DMS153 treated with DMSO at 0.1 percent for 48 hours (cell line): ENCODE measurements at regions not wholly inside any gene's neighbourhood (a gene's known extent, or its start where the extent isn't known, plus 50 kb on each side); places are given as distances from the start of the nearest gene placed in this dataset.

ENCODE experiments used
- DNase-seq: peaks from one replicate; lab custom pipeline; 2025; ENCODE audit not compliant: unreplicated experiment; lab: John Stamatoyannopoulos, UW

DNA sequence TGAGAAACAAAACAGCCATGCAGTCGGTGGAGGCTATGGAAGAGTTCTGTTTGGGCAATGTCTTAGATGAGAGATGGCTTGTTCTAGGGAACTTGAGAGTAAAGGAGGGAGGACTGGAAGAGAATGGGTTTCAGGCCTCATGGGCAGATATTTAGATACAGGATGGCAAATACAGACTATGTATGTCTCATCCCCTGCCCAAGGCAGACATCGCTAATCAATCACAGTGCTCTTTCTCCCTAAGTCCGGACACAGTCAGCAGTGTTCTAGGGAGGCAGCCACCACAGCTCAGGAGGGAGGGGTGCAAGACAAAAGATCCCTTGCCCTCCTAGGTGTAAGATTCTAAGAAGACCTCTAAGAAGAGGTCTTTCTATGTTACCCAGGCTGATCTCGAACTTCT lies 159.3 kb upstream of the TLE3 start:
- no peak for DNase-seq

GRCh38 chr15:70254311-70254869 lies 156.7 kb upstream of the TLE3 start:
- DNase-seq = no peak

DNA sequence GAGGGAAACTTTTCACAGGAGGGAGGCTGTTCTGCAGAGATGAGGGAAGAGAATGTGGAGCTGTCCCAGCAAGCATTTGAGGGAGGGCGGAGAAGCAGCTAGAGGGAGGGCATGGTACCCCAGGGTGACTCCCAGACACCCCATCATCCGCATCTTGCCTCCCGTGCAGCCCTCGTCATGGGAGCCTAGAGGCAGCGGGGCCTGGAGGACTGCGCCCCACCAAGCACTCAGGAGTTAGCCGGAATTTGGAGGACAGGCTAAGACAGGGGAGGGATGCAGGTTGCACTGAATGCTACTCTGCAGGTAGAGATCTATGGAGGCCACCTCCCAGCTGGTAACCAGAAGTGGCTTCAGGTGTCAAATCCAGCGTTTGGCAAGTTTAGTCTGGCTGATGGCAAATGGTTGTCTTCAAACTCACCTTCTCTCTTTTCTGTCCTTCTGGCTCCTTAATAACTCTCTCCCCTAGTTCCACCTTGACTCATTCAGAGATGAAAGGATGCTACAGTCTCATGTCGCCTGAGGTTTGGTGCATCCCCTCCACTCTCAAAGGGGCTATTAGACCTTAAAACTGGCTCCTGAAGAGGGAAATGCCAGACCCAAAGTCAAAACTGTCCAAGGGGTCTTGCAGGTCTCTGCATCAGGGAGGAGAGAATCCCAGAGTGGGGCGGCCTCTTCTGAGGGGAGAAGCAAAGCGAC lies 155.9 kb upstream of the TLE3 start:
- no peak for DNase-seq

DNA sequence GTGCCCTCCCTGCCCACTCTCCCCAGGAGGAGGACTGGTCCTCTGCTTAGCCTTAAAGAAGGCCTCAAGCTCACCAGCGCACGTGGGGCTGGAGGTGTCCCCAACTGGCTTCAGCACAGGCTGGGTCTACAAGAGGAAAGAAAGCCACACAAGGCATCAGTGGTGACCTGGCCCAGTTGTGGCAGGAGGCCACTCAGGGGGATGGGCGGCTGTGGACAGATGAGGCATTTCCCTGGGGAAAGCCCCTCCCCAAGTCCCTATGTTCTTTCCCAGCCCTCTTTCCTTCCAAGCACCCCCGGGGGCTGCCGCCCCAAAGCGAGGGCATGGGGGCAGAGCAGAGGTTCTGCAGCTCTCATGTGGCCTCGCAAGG lies 155.2 kb upstream of the TLE3 start:
- DNase-seq = no peak

DNA sequence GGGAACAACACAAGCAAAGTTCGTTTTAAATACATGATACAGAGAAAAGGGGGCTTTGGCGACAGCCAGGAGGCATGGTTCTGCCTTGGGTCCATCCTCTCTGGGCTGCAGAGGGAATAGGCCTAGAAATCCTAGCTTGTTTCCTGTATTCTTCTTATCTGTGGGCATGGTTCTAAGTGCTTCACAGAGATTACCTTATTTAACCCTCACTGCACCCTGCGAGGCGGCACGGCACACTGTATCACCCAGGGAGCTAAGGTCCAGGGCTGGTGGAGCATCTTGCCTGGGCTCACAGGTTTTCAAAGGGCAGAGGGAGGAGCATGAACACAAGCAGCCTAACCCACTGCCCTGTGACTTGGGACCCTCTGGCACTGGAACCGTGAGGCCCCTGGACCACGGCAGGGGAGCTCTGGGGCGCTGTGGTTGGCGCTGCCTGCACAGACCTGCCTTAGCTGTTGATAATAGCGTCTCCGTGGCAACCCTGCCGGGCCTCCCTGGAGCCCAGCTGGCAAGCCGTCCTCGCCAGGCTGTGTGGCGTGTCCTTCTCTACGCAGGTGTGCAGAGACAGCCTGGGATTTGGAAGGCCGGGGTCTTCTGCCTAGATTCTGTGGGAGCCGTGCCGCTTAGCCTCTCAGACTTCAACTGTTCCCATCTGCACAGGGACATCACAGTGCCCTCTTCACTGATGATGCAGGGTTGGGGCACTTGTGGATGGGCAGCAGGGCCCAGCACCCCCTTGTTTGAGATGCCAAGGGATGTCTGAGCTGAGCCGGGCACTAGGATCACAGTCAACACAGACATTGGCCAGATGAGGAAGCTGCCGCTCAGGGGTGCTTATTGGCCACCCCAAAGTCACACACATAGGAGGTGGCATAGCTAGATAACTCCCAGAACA lies 154.6 kb upstream of the TLE3 start:
- DNase-seq = peak; percentile 63

DNA sequence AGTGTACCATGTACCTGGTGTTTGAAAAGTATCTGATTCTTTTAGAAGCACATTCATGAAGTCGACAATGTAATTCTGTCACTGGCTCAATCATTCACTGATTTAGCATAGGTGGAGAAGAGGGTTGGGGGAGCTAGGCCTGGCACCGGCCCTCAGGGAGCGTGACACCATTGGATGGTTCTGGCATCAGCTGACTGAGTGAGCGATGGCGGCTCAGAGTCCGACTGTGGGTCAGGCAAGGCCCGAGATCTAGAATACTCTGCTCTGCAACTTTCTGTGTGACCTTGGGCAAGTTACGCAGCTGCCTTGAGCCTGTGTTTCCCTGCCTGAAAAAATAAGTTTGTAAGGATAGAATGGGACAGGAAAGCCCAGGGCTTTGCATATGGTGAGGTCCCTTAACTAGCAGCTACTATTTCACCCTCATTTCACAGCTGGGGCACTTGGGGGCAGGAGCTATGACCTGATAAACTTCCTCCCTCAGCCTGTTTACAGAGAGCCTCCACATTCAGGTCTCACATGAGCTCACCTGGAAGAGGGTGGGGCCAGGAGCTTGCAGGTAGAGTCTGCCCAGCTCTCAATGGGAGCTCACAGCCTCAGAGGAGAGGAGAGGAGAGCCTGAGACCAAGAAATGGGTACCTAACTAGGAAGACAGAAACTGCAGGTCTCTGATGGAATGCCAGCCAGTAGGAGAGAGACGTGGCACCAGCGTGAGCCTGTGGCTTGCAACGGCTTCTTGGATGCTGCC lies 153.7 kb upstream of the TLE3 start:
- peak; percentile 22 for DNase-seq

DNA sequence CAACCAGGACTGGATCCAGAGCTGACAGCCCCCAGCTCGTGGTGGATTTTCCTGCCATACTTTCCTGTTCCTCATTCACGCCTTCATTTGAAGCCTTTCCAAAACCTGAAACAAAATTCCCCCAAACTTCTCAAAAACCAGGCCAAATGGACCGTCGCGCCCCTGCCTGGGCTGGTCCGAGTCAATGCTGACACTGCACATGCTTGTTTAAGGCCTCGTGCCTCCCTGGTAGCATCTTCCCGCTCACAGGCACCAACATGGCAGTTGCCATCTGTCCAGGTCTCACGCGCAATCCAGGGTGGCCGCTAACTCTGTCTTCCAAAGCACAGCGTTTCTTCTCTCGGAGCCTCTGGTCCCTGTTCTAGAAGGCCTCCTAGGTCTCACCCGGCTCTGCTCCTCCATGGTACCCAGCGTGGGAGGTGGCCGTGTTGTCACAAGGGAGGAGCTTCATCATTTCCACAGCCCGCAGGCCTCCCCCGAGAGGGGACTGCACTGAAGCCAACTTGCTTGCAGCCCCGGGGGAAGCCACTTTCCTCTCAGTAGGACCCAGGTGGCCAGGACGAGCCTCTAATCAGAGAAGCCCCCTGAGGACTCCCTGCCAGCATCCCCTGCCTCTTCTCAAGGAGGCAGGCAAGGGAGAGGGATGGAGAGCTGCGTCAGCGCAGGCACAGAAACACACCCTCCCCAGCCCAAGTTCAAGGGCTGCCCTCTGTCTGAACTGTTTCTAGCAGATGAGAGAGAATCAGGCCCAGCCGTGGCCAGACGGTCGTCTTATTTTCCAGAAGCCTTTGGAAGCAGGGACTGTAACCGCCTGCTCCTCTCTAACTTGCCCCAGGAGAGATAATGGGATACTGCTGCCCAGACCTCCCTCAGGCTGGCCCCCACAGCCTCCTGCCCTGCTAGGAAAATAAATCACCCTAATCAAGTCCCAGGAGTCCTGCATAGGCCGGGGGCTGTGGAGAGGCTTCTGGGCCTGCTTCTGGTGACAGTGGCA lies 152.8 kb upstream of the TLE3 start:
- no peak for DNase-seq

- DNase-seq = no peak
Measured at GRCh38 chr15:70249616-70250015, 151.9 kb upstream of the TLE3 start.

- DNase-seq = no peak
Measured at GRCh38 chr15:70248116-70249025, 150.7 kb upstream of the TLE3 start.

- DNase-seq = no peak
Measured at GRCh38 chr15:70247281-70247680, 149.6 kb upstream of the TLE3 start.

GRCh38 chr15:70246623-70247220 lies 149.0 kb upstream of the TLE3 start:
- DNase-seq = no peak

DNA sequence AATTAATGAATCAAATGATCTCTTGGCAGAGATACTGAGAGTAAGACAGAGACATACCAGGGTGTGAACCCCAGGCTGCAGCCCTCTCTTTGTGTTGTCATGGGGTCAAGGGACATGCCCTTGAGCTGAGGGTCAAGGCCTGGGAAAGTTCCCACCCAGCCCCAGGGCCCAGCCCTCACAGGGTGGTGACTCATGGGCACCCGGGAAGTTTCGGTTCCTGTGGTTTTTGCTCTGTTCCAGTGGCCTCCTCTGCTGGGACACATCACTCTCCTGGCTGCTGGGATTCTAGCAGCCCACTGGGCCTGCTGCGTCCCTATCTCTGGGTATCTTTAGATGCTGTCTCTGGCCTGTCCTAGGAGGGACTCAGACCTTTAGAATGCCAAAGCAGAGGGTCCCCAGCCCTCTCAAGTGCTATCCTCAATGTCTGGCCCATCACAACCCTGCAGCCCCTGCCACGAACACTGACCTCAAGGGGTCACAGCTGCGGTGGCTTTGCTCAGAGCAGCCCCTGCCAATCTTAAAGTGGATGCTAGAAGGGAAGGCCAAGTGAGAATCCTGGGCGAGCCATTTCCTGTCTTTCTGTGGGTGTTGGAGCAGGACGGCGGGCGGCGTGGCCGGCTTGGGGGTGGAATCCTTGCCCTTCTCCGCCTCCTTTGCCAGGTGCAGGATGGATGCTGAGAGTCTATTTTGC lies 148.4 kb upstream of the TLE3 start:
- DNase-seq = no peak

DNA sequence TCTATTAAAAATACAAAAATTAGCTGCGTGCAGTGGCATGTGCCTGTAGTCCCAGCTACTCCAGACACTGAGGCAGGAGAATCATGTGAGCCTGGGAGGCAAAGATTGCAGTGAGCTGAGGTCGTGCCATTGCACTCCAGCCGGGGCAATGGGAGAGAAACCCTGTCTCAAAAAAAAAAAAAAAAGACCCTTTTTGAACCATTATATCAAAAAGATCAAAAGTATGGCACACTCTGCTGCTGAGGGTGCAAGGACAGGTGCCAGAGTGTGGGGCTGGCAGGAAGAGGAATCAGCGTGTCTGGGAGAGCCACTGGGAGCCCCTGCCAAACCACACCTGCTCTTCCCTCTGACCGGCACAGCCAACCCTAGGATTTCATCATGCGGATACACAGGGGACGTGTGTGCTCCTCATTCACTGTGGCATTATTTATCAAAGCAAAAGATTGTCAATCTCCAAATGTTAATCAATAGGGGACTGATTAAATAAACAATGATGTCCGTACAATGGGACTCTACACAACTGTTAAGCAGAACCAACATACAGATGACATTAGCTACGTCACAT lies 147.3 kb upstream of the TLE3 start:
- DNase-seq = no peak

- no peak for DNase-seq
Measured at GRCh38 chr15:70243686-70244540, 146.2 kb upstream of the TLE3 start.

GRCh38 chr15:70242951-70243685 lies 145.4 kb upstream of the TLE3 start:
- DNase-seq = no peak

- no peak for DNase-seq
Measured at GRCh38 chr15:70241561-70242320, 144.0 kb upstream of the TLE3 start.
